WTC11 (cell line): ENCODE measurements at regions not wholly inside any gene's neighbourhood (a gene's known extent, or its start where the extent isn't known, plus 50 kb on each side); places are given as distances from the start of the nearest gene placed in this dataset.

Source experiments
- ATF2 ChIP-seq: sonication (generic); formaldehyde crosslinking; IDR thresholded peaks from 2 replicates; pipeline ENCODE4 v1.8.1; 2022; ENCODE audit warnings: low read depth, missing genetic modification reagents, borderline replicate concordance
- ZNF121 ChIP-seq: sonication (generic); formaldehyde crosslinking; IDR thresholded peaks from 2 replicates; pipeline ENCODE4 v1.8.0; 2023; ENCODE audit warnings: missing genetic modification reagents

- TF ChIP-seq ZNF121 (CRISPR knock-in tag) = no peak
- no peak for TF ChIP-seq ATF2 (CRISPR knock-in tag)
These were observed 73.3 kb upstream of the SLC44A3 start for GRCh38 chr1:94746635-94747525.
